ENCODE measurements at regions not wholly inside any gene's neighbourhood (a gene's known extent, or its start where the extent isn't known, plus 50 kb on each side); places are given as distances from the start of the nearest gene placed in this dataset.

GRCh38 chr13:60851378-60851777, 454.4 kb downstream of the TDRD3 start:
- no peaks in the 10 kb centered on the region for H3K36me3 ChIP-seq (ENCODE audit: control insufficient read depth, insufficient read depth, low read length)
- H3K9me3 ChIP-seq (ENCODE audit: control insufficient read depth, low read length) = peaks cover 32% of the 10 kb centered on the region
- H3K27me3 Mint-ChIP-seq (ENCODE audit: insufficient read depth) = no peaks in the 10 kb centered on the region
- H3K9me3 Mint-ChIP-seq = peaks cover 30% of the 10 kb centered on the region
- H3K4me3 Mint-ChIP-seq = no peak overlapping the region
- H3K27ac ChIP-seq (ENCODE audit: low read depth, low read length) = no peak overlapping the region
- no peaks in the 10 kb centered on the region for H3K27me3 ChIP-seq (ENCODE audit: control insufficient read depth, insufficient read depth, low read length, poor library complexity, severe bottlenecking)
- no peak overlapping the region for H3K4me3 ChIP-seq (ENCODE audit: low read length)
- H3K4me1 Mint-ChIP-seq = no peaks in the 10 kb centered on the region
- no peak for TF ChIP-seq CTCF (conservative IDR thresholded peaks at IDR 0.05)
- no peak overlapping the region for H3K27ac Mint-ChIP-seq
- H3K4me1 ChIP-seq (ENCODE audit: control insufficient read depth, insufficient read depth, low read length) = no peaks in the 10 kb centered on the region
- peaks cover 4% of the 10 kb centered on the region for H3K36me3 Mint-ChIP-seq (ENCODE audit: low read depth)
- H3K9ac ChIP-seq (ENCODE audit: extremely low read depth, low read length, poor library complexity, severe bottlenecking) = no peak overlapping the region
- no peak for DNase-seq

- H3K27me3 ChIP-seq (ENCODE audit: control insufficient read depth, insufficient read depth, low read length, poor library complexity, severe bottlenecking) = no peaks in the 10 kb centered on the region
- peaks cover 30% of the 10 kb centered on the region for H3K9me3 Mint-ChIP-seq
These were observed 453.5 kb downstream of the TDRD3 start for GRCh38 chr13:60850526-60850925.

GRCh38 chr13:60838581-60838980, 441.6 kb downstream of the TDRD3 start:
- Histone ChIP-seq H3K4me1 (ENCODE audit: control insufficient read depth, insufficient read depth, low read length) (no peaks in the 10 kb centered on the region), H3K9me3 (ENCODE audit: control insufficient read depth, low read length) (no peaks in the 10 kb centered on the region), H3K4me3 (ENCODE audit: low read length) (no peak overlapping the region), H3K9ac (ENCODE audit: extremely low read depth, low read length, poor library complexity, severe bottlenecking) (no peak overlapping the region), H3K27me3 (ENCODE audit: control insufficient read depth, insufficient read depth, low read length, poor library complexity, severe bottlenecking) (no peaks in the 10 kb centered on the region), H3K36me3 (ENCODE audit: control insufficient read depth, insufficient read depth, low read length) (no peaks in the 10 kb centered on the region), H3K27ac (ENCODE audit: low read depth, low read length) (no peak overlapping the region)
- WGBS, 2 experiments (ENCODE audit: insufficient coverage in 1 of 2, insufficient read length in 1 of 2) = 76 to 90% methylated on average over 2 to 3 of the region's 3 CpGs
- Mint-ChIP-seq H3K27ac (no peak overlapping the region), H3K36me3 (ENCODE audit: low read depth) (no peaks in the 10 kb centered on the region), H3K4me1 (no peaks in the 10 kb centered on the region), H3K4me3 (no peak overlapping the region), H3K27me3 (ENCODE audit: insufficient read depth) (no peaks in the 10 kb centered on the region), H3K9me3 (peaks cover 4% of the 10 kb centered on the region)
- no peak for DNase-seq
- TF ChIP-seq CTCF (conservative IDR thresholded peaks at IDR 0.05) = no peak

More at GRCh38 chr13:60850526-60850925, 453.5 kb downstream of the TDRD3 start:
- Mint-ChIP-seq H3K27ac (no peak overlapping the region), H3K4me1 (no peaks in the 10 kb centered on the region), H3K4me3 (no peak overlapping the region), H3K27me3 (ENCODE audit: insufficient read depth) (no peaks in the 10 kb centered on the region), H3K36me3 (ENCODE audit: low read depth) (peaks cover 4% of the 10 kb centered on the region)
- DNase-seq = no peak
- TF ChIP-seq CTCF (conservative IDR thresholded peaks at IDR 0.05) = no peak
- Histone ChIP-seq H3K36me3 (ENCODE audit: control insufficient read depth, insufficient read depth, low read length) (no peaks in the 10 kb centered on the region), H3K27ac (ENCODE audit: low read depth, low read length) (no peak overlapping the region), H3K9ac (ENCODE audit: extremely low read depth, low read length, poor library complexity, severe bottlenecking) (no peak overlapping the region), H3K4me1 (ENCODE audit: control insufficient read depth, insufficient read depth, low read length) (no peaks in the 10 kb centered on the region), H3K9me3 (ENCODE audit: control insufficient read depth, low read length) (peaks cover 38% of the 10 kb centered on the region), H3K4me3 (ENCODE audit: low read length) (no peak overlapping the region)
- 81% methylated on average over 1 of the region's 2 CpGs; no CpG with 5 or more reads in 1 of the 2 experiments for WGBS, 2 experiments (ENCODE audit: insufficient coverage in 1 of 2, insufficient read length in 1 of 2)

All from endodermal cell (in vitro differentiated cells).